HG02973 (cell line): ENCODE measurements at regions not wholly inside any gene's neighbourhood (a gene's known extent, or its start where the extent isn't known, plus 50 kb on each side); places are given as distances from the start of the nearest gene placed in this dataset.
"Not testable (repeated sequence)": the region's sequence is repeated elsewhere in the genome, so short reads cannot be mapped to it uniquely, and the experiment has no call there.

ENCODE experiments used
- ATAC-seq: cut with Tn5 transposase; IDR thresholded peaks from one replicate; pipeline ENCODE4 v1.9.1; 2021; ENCODE audit warnings: moderate library complexity; ENCODE audit not compliant: unreplicated experiment

DNA sequence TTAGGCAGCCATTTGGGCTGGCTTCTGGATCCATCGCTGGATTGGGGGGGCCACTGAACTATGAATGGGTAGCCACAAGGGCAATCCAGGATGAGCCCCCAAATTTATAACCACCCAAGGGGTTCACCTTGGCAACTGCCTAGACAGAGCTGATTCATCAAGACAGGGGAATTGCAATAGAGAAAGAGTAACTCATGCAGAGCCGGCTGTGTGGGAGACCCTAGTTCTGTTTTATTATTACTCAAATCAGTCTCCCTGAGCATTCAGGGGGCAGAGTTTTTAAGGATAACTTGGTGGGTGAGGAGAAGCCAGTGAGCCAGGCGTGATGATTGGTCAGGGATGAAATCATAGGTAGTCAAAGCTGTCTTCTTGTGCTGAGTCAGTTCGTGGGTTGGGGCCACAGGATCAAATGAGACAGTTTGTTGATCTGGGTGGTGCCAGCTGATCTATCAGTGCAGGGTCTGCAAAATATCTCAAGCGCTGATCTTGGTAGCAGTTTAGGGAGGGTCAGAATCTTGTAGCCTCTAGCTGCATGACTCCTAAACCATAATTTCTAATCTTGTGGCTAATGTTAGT lies 57.9 kb downstream of the DNAJB9 start:
- ATAC-seq = no peak

DNA sequence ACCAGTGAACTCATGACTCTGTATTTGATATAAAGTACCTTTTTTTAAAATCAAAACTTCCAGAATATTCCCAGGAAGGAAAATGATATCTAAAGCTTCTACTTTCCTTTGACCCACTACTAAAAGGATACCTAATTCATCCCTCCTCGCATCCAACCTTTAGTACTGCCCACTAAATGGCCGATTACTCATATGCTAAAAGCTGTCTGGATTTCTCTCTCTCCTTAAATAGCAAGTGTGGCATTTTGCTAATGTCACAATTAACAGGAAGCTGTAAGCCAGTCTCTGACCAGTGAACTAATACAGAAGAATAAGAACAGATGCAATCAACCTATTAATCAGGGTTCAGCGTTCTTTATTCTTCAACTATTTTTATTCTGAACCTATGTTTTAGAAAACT lies 59.0 kb downstream of the DNAJB9 start:
- ATAC-seq = no peak

DNA sequence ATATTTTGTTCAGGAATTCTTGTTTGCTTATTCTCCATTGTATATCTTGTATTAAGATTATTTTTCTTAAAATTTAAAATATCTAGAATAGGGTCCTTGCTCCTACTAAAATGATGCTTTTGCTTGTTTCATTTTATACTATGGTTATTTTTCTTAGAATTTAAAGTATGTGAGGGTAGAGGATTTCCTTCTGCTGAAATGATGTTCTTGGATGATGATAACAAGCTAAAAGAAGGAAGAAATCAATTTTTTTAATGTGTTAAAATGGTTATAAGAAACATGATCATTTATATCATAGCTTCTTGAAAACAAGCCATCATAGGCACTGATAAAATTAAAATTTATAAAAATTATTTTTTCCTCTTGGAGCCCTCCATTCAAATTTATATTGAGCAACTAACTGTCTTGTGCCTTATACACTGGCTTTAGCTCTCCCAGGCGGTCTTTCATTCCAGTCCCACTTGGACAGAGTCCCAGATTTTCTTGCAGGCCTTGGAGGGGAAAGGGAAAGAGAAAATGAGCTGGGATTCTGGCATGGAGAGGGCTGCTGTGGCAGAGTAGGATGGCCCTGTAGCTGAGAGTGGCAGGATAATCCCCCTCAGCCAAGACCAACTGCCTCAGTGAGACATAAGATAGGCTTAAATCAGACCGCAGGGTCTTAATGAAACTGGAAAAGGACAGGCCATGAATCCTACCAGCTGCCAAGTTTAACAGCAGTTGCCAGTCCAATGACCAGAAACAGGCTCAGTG lies 60.2 kb downstream of the DNAJB9 start:
- no peak for ATAC-seq

DNA sequence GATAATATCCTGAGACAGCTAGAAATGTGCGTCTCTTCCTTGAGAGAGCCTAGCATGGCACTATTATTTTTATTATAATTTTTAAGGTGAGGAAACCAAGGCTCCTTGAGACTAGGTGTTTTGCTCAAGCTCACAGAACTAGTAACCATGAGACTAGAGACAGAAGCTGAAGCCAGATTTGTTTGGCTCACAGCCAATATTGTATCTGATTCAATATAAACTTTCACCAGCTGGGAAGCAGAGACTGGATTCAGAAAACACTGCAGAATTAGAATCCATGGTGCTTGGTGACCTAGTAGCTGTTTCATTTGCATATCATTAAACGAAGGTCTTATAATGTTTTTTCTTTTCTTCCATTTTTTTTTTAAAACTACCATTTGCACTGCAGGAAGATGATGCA lies 64.4 kb downstream of the DNAJB9 start:
- ATAC-seq = no peak

DNA sequence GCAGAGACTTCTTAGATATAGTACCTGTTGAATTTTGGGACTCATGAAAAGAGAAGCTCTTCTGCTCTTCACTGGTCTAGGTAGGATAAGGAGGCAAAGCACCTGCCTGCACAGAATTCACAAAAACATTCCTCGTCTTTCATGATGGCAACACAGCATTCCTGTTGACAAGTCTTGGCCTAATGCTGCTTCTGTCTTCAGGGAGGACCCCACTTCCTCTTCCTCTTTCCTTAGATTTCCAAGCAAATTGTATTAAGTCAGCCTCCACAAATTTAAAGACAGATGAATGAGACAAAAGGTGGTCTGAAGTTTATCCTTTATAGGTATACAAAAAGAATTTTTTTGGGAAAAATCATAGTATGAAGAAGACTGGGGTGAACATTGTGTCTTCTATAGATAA lies 64.9 kb downstream of the DNAJB9 start:
- ATAC-seq = no peak

DNA sequence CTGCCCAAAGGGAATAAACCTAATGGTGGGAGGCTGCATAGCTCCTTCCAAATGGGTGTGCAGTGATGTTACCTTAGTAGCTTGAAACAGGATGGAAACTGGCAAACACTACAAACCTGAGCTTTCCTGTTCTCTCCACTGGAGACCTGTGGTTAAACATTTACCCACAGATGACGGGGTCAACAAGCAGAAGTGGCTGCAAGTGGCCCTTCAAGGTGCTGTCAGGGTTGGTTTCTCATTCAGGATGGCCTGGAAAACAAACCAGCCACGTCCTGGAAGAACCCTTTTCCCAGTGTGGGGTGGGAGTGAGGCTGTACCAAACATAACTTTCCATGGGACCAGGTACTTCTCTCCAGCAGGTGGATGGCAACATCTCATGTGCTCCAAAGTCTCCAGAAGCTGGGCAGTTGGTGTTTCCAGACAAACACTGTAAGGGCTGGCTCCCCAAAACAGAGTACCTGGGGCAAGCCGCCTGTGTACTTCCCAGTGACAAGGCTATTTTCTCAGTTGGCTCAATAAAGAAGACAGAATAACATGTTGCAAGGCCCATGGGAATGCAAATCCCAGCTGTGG lies 67.5 kb downstream of the DNAJB9 start:
- no peak for ATAC-seq

DNA sequence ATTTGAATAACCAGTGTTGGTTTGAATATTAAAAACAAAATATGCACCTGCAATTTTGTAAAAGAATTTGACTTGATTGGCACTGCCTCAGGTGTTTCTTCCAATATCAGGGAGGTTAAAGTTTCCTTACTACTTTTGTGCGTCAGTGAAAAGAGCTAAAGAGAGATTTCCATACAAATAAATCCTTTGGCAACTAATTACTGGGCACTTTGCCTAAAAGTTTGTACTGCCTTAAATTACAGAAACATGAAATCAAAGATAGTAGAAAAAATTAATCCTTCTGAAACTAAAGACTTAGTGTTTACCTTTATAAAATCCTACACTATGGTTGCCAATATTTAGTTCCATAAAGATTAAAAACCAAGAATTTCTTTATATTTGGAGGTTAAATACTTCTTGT lies 72.5 kb downstream of the DNAJB9 start:
- ATAC-seq = no peak

DNA sequence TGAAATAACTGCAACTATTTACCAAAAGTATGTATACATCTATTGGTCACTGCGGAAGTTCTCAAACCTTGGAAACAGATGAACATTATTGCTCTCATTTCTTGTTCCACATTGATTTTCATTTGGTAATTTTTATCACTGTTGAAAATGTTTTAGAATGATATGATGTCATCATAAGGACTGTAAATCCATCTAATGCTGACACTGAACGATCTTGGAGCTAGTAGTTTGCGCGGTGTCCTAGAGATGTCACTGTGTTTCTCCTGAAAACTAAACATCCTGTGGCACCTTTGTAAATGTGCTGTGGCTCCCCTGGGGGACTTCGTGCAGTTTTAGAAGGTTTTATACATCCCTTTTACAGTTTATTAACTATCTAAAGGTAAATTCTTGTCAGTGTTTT lies 73.5 kb downstream of the DNAJB9 start:
- ATAC-seq = no peak

DNA sequence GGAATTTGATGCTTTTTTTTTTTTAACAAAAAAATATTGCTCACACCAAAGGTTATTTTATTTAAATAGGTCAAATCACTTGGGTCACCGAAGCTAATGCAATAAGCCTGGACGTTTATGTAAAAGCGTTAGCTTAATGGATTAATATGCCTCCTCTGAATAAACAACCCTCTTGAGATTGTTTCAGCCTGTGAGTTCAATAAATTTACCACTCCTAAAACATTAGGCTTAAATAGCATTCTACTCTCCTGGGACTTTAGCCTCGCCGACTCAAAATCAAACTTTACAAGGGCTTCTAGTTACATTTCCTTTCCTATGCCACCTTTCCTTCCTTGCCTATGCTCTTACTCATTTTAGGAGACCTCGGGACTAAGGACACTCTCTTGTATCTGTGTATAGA lies 79.3 kb downstream of the DNAJB9 start:
- ATAC-seq = no peak

DNA sequence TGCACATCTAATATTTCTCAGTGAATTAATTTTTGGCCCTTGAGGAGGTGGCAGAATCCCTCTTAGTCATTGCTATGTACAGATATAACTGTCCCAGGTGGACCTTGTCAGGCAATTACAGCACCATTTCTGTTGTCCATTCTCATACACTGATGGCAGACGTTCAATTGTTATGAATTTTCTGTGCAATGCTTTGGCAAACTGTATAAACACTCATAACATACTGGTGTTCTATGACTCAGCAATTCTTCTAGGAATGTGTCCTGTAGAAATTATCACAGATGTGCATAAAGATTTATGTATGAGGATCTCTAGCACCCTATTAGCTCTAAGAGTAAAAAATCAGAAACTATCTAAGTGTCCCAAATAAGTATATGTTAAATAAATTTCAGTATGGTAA lies 80.8 kb downstream of the DNAJB9 start:
- no peak for ATAC-seq

DNA sequence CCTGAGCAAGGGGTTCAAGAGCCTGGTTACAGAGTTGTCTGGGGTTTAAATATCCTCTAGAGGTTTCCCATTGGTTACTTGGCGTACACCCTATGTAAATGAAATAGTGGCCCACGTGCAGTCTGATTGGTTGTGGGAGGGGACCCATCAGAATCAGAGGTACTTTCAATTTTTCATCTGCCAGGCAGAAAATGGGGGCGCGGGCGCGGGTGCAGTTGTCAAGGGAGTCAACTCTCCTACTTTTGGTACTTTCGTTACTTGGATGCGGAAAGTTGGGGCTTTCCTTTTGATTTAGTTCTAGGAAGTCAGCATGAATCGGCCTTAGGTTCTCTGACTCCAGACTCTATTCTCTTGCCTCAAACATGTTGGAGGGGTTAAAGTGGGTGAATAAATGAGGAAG lies 83.2 kb downstream of the DNAJB9 start:
- ATAC-seq = no peak

DNA sequence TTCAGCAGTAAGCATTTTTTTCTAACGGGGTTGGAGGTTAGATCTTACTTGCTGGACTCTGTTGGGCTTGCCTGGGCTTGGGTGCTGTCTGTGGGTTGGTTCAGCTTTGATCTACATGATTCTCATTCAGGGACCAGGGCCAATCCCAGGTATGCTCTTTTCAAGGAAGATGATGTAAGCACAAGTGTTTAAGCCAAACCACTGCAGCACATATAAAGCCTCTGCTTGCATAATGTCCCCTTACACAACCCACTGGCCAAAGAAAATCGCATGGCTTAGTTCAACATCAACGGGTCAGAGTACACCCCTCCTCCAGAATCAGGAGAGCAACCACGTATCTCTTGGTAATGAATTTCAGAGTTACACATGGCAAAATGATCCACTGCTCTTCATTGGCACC lies 83.9 kb downstream of the DNAJB9 start:
- ATAC-seq = no peak

DNA sequence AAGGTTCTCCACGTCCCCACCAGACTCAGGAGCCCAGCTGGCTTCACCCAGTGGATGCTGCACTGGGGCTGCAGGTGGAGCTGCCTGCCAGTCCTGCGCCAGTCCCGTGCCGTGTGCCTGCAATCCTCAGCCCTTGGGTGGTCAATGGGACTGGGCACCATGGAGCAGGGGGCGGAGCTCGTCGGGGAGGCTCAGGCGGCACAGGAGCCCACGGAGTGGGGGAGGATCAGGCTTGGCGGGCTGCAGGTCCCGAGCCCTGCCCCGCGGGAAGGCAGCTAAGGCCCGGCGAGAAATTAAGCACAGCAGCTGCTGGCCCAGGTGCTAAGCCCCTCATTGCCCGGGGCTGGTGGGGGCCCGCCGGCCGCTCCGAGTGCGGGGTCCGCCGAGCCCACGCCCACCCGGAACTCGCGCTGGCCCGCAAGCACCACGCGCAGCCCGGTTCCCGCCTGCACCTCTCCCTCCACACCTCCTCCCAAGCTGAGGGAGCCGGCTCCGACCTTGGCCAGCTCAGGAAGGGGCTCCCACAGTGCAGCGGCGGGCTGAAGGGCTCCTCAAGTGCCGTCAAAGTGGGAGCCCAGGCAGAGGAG lies 87.6 kb downstream of the DNAJB9 start:
- not testable (repeated sequence) for ATAC-seq

DNA sequence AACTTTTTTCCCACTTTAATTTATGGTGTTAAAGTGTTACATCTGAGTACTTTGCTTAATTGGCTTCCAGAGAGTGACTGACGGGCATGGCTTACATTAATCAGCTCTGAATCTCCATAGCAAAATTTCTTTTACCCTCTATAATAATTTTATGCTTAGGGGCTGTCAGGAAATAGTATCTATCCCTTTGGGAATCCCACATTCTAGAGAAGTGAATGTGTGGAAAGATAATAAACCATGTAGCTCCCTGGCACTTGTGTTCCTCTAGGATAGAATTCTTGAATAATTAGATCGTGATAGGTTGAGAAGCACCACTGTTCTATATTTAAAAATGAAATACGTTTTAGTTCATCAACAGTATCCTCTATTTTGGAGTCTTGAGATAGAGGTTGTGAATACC lies 89.6 kb downstream of the DNAJB9 start:
- no peak for ATAC-seq

DNA sequence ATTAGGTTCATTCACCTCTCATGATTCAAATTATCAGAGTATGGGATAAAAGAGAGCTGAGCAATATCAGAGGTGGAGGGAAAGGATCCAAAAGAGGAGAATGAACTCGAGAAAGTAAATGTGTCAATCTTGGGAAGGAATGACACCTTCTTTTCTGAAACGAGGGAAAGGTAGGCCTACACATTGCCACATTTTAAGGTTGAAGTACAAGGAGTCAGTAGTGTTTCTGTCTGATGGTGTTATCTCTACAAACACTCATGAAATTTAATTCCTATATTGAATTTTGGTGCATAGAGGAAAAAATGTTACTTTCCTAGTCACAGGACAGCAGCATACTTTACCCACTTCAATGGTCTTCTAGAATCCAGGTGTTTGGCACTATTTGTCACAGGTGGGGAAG lies 90.2 kb downstream of the DNAJB9 start:
- no peak for ATAC-seq

DNA sequence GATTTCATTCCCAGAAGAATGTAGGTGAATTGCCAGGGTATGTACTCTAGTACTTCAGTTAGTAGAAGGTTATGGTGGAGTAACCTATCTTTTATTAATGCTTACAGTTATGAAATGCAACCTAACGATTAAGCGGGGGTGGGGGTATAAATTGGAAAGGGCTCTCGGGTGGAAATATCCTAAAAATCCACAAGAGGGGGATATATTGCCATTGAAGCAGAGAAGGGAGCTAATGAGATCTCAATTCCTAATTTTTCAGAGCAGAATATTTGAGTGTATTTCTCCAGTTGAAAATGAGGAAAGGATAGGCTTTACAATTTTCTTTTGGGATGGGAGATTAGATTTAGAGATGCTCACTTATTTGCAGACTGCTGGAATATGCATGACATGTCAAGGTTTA lies 90.8 kb downstream of the DNAJB9 start:
- no peak for ATAC-seq

DNA sequence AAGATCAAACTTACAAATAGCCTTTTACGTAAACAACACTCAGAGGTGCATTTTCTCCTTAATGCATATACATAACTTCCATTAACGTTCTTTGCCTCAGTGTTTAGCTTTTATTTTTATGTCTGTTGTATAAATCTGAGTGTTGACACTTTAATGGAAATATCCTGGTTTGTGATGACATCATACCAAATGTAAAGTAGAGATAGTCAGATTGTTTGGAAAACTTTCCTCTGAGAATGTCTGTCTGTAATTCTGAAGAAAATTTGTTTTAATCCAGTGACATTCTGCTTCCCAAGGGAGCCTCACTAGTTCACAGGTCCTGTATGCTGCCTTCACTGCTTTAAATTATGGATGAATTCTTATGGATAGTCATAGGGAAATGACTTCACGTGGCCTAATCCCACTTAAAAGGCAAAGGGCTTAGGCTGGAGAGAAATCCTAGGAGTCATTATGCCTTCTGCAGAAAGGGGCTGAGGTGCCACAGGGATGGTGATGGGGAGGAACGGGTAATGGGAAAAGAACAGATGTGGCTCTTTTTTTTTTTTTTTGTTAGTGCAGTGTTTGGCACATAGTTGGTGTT lies 93.2 kb downstream of the DNAJB9 start:
- ATAC-seq = no peak

DNA sequence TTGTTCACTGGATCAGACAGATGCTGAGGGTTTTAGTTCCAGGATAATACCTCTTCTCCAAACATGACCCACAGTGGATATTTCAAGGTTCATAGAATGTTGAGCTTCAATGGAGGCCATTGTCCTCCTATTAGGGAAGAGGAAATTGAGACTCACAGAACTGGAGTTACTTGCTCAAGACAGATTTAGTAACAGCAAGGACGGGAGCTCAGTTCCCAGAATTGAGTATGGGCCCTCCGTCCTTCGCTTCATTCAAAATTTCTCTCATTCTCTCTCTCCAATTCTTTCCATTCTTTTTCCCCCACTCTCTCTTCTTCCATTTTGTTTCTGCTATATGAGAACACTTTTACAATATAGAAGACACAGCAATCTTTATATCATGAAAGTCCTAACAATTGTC lies 94.0 kb downstream of the DNAJB9 start:
- ATAC-seq = no peak

DNA sequence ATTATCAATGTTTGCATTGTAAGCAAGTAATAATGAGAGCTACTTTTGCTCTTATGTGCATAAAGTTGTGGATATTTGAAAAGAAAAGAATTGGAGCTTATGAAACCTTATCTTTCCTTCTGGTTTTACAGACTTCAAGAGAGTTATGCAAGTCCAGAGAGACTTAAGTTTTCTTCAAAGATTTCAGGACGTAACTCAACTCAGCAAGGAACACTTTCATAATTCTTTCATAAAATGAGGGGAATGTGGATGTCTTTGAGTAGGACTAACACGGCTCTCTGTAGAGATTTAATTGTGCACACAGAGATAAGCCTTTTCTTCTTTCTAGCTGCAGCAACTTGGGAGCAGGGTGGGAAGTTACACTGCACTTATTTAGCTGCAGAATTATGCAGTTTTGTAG lies 97.5 kb downstream of the DNAJB9 start:
- no peak for ATAC-seq

DNA sequence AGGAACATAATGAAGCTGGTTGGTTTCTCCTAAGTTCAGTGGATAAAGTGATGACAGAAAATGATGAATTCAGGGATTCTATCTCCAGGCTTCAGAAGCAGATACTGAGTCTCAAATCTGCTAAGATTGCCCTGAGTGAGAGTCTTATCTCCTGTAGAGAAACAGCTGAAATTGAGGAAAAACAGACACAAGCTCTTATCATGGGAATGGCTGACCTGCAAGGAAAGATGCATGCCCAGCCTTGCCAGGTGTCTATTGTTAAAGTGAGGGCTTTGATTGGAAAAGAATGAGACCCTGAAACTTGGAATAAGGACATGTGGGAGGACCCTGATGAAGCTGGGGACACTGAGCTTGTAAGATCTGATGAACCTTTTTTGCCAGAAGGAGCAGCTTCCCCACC lies 100.3 kb downstream of the DNAJB9 start:
- ATAC-seq = no peak

DNA sequence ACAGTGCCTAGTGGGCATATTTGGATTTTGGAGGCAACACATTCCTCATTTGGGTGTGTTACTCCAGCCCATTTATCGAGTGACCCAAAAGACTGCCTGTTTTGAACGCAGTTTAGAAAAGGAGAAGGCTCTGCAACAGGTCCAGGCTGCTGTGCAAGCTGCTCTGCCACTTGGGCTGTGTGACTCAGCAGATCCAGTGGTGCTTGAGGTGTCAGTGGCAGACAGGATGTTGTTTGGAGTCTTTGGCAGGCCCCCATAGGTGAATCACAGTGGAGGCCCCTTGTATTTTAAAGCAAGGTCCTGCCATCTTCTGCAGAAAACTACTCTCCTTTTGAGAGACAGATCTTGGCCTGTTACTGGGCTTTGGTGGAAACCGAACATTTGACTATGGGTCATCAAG lies 104.0 kb downstream of the DNAJB9 start:
- not testable (repeated sequence) for ATAC-seq

DNA sequence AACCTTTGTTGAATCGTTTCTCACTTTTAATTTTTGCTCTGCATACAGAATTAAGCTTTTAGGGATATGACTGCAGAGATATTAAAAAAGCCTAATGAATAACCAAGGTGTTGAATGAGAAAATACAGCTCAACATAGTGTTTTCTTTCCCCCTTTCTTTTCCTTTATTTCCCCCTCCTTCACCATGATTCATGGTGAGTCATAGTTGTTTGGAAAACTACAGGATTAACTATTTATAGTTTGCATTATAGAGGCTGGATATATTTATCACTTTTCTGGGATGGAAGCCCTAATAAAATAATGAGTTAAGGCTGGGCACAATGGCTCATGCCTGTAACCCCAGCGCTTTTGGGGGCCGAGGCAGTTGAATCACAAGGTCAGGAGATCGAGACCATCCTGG lies 115.0 kb downstream of the DNAJB9 start:
- ATAC-seq = no peak
